ENCODE measurements at regions not wholly inside any gene's neighbourhood (a gene's known extent, or its start where the extent isn't known, plus 50 kb on each side); places are given as distances from the start of the nearest gene placed in this dataset.

DNA sequence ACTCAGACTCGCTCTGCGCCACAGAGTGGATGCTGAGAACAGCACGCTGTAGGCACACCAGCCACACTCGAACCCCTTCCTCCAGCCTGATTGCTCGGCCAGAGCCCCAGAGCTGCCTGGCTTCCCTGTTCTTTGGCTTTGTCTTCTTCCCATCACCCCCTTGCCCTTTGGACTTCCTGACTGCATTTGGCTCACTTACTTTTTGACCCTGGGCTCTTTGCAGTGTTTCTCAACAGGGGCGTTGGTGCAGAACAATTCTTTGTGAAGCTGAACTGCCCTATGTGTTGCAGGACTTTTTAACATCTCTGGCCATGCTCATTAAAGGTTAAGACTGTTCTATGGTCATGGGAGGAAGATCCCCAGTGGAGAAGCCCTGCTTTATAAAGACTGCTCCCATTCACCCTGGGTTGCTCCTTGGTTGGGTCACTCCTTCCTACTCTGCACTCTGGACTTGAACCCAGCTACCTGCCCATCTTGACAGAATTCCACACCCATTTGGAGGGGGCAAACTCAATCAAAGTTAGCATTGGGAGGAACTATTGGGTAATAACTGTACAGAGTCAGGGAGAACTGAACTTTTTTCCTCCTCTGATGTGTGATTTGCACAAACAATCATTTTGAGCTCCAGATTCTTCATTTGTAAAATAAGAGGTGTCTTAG lies 127.7 kb upstream of the PLEKHG7 start:
- no peak for DNase-seq

DNA sequence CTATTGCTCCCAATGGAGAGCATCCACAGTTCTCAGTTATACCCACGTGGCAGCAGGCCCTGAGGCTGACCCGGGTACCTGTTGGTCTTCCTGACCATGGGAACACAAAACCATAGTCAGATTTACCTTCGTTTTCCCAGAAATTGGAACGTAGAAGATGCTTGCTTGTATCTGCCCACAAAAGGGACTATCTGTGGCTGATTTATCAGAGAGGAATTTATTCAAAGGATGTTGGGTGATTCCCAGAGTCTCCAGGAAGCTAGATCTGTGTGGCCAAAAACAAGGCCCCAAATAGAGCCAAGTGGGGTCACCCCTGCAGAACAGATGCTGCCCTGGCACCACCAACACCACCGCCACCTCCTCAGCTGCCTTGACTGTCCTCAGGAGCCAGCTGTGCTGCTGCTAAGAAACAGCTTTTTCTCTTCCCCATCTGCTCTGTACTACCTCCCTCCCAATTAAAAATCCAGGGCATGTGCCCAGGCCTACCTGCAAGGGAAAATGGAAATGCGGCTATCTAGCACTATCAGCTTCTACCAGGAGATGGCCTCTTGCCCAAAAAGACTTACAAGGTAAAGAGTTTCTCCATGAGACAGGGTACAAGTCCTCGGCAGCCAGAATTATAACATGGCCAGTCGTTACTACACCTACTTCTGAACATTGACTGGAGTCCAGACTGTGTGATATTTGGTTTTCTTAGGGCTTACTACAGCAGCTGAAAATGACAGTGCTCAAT lies 128.6 kb upstream of the PLEKHG7 start:
- no peak for DNase-seq

DNA sequence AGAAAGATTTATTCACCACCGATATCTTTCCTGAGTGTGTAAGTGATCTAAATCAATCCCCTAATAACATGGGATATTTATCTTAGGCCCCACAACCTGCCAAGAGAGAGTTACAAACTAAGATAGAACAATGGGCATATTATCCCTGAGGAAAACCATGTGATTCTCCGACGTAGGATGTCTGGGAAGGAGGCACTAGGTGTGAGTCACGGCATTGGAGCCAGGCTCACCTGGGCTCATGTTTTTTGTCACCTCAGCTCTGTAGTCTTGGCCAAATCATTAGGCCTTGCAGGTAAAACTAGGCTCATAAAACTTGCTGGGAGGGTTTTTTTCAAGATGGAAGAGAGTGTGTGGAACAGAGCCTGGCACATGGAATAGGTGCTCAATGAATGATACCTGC lies 129.7 kb upstream of the PLEKHG7 start:
- DNase-seq, result no peak

DNA sequence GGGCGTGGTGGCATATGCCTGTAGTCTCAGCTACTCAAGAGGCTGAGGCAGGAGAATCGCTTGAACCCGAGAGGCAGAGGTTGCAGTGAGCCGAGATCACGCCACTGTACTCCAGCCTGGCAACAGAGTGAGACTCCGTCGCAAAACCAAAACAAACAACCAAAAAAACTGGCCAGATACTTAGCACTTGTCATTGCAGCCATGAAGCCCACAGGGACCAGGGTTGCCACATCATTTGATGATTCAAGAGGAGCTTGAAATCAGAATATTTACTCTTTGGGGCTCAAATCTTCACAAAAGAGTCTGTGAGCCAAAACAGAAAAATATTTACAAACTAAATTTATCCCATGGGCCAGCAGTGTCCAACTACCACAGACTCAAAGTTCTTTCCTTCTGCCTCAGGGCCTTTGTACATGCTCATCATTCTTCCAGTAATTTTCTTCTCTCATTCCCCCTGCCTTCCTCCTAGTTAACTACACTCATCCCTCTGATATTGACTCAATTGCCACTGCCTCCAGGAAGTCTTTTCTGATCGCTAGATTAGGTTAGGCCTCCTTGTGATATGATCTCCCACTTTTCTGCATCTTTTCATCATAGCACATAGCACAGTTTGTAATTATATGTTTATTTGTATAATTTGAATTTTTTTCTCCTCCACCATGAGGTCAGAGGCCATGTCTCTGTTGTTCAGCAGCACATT lies 130.8 kb upstream of the PLEKHG7 start:
- no peak for DNase-seq

DNA sequence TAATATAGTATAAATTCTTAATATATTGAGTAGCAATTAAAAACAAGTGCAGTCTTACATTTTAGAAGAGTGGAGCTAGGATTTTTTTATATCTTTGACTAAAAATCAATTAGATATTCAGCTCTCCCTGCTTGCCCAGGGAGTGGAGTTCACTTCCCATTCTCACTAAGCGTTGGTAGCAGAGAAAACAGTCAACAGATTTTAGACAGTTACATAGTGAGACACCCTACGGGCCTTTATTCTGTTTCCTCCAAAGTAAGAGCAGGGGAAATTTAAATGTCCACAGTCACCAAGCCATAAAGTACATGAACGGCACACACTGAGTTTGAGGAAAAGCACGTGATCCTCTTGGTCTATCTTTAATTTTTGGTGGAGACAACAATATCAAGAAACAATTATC lies 131.6 kb upstream of the PLEKHG7 start:
- no peak for DNase-seq

DNA sequence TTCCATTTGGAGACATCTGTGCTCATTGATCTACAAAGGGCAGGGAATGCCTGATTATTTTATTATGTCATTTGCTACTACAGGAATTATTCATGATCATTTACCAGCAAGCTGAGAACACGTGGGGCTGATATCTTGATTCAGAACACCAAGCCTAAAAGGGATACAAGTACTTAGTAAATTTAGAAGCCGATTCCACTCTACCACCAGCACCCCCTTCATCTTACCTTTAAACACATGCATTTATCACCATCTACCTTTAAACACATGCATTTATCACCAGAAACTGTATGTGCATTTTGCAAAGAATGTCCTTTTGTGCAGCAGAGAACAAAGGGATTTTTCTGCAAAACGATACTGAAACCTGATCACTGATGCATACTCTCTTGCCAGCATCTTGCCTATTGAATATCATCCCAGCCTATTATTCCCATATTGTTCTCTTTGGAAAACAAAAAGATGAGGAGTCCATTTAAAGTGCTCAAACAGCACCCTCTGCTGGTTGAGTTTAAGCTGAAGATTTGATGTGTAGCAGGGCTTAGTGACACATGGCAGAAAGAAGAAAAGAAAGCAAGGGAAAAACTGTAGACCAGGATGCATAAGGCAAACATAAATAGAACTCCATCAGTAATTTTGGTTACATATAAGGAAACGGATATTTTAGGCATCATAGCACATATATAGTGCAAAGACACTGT lies 132.6 kb upstream of the PLEKHG7 start:
- DNase-seq, result peak; percentile 66

DNA sequence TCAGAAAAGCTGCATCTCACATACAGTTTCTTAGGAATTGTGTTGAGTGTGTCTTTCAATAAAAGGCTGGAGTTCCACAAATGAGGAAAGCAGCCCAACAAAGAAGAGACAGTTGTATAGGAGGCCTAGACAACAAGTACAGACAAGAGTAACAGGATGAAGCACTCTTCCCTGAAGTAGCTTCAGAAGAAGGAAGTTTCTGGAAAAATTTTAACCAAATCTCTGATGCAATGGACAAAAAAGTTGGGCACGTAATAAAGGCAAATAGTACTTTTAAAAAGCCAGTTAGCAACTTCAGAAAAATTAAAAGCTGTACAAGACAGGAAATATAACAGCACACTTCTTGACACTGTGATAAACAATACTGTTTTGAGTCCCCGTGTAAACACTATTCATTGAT lies 134.1 kb upstream of the PLEKHG7 start:
- DNase-seq, result no peak

DNA sequence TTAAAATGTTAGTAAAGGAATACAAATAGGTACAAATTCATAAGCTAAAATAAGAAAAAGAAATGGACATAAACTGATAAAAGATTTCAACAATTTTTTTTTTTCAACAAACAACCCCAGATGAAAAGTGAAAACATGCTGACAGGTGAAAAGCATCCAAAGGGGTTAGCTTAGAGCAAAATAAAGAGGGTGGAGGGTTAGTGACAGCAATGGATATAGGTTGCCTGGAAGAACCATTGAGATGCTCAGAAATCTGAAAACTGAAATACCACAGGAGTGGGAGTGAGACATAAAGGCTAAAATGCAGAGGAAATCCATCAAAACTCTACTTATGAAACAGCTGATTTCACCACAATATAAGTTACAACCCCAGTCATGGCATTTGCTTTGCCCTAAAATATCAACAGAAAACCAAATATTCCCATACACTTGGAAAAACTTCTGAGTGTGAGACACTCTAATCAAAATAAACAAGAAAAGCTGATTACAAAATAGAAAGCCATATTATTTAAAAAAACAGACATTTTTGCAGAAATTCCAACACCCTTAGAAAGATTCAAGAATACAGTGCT lies 136.3 kb upstream of the PLEKHG7 start:
- DNase-seq, result peak; percentile 28

DNA sequence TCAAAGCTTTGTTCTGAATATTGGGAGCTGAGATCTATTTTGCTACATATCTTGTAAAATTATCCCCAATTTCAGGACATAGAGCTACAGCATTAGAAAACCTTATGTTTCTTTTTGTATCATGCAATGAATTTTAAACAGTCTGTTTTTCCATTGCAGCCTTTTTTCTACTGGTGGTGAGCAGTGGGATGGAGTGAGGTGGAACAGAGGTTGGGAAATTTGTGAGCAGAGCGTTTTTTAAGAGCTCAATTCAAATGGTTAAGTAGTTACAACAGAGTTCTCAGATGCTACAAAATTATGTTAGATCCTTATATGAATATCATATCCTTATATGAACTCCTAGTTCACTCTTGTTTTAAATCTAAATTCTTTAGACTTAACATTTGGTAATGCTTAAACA lies 139.0 kb upstream of the PLEKHG7 start:
- no peak for DNase-seq

DNA sequence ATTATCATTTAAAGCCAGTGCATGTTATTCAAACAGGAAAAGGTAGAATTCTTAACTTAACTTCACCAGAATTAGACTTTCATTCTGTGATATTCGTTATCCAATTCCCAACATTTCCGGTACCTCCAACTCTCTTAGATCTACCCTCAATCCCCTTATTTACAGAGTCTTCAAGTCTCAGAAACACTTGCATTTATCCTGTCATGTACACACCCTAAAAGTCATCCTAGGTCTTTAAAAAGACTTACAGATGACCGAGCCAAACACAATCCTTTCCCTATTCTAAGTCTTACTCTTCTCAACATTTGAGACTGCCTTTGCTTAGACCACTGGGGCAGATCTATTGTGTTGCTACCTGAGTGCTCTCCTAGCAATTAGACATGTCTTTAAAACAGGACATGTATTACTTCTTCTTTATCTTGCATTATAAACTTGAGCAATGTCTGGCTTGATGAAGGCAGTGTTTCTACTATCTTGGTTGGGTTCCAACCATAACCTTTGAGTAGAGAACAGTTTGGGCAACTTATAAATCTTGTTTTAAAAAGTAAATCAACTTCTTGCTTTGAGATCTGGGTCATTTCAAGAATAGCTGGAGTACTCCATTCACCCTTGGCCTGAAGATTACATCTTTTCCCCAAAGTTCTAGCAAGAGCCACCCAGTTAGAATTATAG lies 140.6 kb upstream of the PLEKHG7 start:
- no peak for DNase-seq

DNA sequence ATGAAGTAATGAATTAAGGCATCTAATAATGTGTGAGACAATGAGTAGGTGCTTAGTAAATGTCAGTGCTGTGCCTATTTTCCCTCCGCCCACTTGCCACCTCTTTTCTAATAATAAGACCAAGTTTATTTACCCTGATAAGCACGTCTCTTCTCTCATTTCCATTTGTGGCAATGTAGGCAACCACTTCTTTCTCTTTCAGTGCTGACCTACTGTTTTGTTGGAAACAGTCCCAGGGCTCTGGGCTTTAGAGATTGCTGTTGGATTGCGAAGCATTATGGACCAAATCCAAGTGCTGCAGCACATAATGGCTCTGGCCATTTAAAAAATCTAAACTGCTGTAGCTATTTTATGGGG lies 141.3 kb upstream of the PLEKHG7 start:
- DNase-seq, result no peak

DNA sequence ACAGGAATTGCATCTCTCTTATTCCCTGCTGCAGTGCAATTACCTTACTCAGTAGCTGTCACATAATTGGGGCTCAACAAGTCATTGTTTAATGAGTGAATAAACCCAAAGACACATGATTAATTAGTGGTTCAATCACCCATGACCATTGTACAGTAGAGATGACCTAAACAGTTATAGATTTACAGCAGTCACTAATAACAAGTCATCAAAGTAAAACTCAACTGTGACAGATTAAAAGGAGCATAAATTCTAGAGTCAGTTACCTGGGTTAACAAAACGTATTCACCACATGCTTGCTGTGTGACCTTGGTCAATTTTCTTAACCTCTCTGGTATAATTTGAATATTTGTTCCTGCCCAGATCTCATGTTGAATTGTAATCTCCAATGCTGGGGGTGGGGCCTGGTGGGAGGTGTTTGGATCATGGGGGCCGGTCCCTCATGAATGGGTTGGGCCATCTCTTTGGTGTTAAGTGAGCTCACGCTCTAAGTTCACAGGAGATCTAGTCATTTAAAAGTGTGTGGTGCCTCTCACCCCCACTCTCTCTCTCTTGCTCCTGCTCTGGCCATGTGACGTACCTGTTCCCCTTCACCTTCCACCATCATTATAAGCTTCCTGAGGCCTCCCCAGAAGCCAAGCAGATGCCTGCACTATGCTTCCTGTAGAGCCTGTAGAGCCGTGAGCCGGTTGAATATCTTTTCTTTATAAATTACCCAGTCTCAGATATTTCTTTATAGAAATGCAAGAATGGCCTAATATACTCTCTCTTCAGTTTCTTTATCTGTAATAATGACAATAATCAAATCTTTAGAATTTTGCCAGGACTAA lies 141.9 kb upstream of the PLEKHG7 start:
- no peak for DNase-seq

DNA sequence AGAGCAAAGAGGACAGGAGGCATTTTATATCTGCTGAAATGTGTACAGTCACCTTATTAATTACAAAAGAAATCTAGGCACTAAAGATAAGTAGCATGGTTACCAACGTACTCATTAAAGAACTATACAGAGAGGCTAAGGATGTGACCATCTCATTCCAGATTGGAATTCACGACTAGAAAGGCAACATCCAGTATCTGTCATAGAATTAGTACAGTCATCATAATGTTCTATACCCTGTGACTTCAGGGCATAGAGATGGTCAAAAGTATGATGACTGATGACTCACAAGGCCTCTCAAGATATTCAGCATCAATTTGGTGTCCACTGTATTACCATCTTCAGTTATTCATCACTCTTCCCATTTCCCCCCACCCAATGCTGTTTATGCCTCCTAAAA lies 144.0 kb upstream of the PLEKHG7 start:
- no peak for DNase-seq

DNA sequence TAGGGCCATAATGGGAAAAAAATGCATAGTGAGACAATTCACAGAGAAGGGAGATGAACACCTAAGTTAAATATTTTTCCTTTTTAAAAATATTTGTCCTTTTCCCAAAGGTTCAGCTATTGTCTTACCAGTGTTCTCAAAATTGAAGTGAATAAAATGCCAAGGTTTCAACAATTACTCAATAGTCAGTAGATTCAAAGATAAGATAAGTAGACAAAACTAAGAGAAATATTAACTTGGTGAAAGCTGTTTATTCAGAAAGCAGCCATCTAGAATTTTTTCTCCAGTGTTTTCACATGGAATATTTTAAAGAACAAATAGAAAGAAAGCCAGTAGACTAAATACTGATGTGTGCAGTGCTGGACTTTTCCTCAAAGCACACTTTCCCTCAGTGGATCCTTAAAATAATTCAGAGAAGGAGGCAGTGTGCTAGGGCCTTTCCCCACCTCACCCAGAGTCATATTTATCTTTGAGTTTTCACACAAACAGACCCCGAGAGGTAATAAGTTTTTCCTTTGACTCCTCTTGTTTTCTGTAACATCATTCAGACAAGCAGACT lies 144.5 kb upstream of the PLEKHG7 start:
- no peak for DNase-seq

DNA sequence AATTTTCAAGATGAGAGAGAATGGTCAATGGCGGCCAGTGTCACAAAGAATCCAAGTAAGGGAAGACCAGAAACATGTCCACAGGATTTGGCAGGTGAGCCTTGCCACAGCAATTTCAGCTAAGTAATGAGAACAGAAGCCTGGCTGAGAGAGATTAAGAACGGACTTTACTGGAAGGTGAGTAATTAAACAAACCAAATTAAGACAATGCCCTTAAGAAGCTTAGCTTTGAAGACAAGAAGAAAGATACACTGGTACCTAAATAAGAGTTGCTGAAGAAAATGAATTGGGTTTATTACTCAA lies 145.4 kb upstream of the PLEKHG7 start:
- DNase-seq, result no peak

DNA sequence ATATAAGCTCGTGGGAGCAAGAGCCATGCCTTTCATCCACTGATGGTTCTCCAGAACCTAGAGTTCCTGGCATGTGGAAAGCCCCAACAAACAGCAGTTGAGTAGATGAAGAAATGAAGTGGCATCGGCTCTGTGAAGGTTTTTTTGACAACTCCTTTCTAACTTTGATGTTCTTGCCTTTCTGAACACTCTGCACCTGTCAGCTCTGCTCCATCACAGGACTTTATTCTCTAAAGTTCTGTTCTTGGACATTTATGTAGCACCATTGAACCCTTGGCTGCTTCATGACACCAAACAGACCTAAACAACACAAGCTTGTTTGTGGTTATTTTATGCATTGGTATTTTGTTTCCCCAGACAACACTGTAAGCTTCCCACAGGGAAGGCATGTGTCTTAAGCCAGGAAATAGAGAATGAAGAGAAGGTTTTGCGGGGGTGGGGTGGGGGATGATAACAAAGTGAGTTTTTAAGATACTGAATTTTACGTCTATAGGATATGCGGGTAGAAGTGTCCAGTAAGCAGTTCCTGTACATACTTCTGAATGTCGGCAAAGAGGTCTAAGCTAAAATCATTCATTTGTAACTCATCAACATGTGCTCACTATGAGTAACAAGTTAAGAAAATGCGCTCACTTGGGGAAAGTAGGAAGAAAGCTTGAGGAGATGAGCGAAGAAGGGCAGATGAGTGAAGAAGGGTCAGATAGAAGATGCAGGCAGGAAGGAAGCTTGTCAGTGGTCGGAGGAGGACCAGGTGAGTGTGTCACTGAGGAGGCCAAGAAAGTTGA lies 146.0 kb upstream of the PLEKHG7 start:
- DNase-seq, result peak; percentile 48

DNA sequence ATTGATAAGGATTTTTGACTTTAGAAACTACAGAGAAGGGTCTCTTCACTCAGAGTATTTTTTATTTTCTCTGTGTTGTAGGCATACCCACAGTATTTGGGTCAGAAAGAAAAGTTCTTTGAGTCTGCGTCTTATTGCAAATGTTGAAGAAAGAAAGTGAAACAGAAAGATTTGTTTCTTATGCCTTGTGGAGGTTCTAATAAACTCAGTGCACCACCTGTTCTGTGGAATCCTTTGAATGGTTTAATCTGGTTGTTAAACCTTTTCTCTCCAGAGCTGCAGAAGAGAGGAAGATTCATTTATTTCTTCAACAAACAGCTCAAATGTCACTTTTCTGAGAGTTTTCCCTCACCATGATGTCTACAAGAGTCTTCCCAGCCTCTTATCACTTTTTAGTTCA lies 146.6 kb upstream of the PLEKHG7 start:
- peak; percentile 37 for DNase-seq

DNA sequence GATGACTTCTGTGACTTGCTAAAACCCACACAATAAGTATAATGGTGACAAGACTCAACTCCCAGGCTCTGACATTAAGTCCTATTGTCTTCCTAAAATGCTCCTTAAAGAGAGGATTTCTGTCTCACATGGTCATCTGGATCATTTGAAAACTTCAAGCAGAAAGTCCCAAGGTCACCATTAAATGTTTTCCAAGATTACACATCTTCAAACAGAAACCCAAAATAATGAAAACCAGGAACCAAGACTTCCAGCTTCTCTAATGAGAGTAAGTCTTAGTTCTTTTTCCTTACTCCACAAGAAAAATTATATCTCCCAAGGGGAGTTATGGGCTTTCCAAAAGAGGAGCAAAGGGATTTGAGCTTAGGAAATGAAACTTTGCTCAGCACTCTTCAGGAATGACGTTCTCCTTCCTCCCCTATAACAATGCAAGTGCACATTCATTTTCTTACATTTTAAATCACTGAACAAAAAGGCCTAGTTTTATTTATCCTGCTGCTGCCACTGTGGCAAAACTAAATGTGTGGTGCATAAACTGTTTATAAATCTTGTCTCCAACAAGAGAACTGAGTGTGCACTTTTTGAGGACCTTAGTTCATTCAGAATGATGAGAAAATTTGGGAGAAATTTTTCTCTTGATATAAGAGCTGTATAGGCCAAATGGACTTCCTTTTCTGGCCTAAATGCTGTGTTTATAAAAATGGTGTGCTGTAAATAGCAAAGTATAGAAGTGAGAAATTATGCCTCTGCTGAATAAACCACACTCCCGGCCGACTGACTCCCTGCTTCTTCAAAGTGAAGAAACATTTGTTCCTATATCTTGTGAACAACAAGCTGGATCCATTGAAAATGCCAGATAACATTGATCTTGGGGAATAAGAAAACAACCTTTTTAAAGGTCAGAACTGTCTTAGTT lies 148.4 kb upstream of the PLEKHG7 start:
- no peak for DNase-seq

DNA sequence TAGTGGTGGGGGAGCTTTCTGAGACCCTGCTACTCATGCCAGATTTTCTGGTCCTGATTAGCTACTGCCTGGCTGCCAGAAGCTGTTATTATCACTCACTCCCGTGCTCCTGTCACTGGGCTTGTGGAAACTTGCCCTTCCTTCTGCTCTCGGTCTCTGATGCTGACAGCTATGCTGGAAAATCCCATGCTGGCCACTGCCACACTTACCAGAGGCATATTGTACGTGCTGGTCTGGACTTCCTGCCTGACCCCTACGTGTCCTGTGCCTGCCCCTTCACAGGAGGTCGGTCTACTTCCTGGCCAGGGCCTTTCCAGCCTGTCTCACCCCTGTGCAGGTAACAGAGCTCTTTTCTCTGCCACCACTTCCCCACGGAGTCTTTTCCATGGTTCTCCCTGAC lies 149.4 kb upstream of the PLEKHG7 start:
- no peak for DNase-seq

Data from activated CD4-positive, alpha-beta T cell treated with anti-CD3 and anti-CD28 coated beads, Interleukin-10, Interleukin-2, amounts not matched to agents 100 ng/mL and 50 ng/mL, durations not matched to agents 16 hours and 8 hours (primary cell).